BJ (cell line): ENCODE measurements at regions not wholly inside any gene's neighbourhood (a gene's known extent, or its start where the extent isn't known, plus 50 kb on each side); places are given as distances from the start of the nearest gene placed in this dataset.

ENCODE experiments used
- CTCF ChIA-PET: fragments of 350-600 bp; formaldehyde crosslinking; extraction: SDS; loops from one replicate; lab custom pipeline; 2021; ENCODE audit warnings: antibody characterized with exemption, inconsistent platforms; lab: Yijun Ruan, JAX
- POLR2A ChIA-PET: fragments of 300-600 bp; sonication (Branson Sonifier 250); formaldehyde crosslinking; extraction: SDS; loops from one replicate; lab custom pipeline; 2021; ENCODE audit warnings: antibody characterized with exemption; lab: Charles Lee
- DNase-seq: peaks from one replicate; pipeline ENCODE4 v3.0.0-alpha.2; 2011; ENCODE audit warnings: low read depth
- H3K27me3 ChIP-seq: 2 replicates; pipeline ENCODE4 v1.6.0; 2011; ENCODE audit warnings: low read length; ENCODE audit not compliant: control insufficient read depth, insufficient read depth
- H3K36me3 ChIP-seq: 2 replicates; pipeline ENCODE4 v1.5.1; 2011; ENCODE audit warnings: low read length; ENCODE audit not compliant: control insufficient read depth, insufficient read depth
- H3K4me3 ChIP-seq: 2 replicates; pipeline ENCODE4 v1.5.1; 2011; ENCODE audit warnings: low read depth, mild to moderate bottlenecking, control low read depth, low read length
- CTCF ChIP-seq: IDR thresholded peaks from 2 replicates; pipeline ENCODE4 v1.5.1; 2011; ENCODE audit warnings: low read depth, mild to moderate bottlenecking, control low read depth, inconsistent platforms, low read length, moderate library complexity; ENCODE audit not compliant: insufficient read depth

DNA sequence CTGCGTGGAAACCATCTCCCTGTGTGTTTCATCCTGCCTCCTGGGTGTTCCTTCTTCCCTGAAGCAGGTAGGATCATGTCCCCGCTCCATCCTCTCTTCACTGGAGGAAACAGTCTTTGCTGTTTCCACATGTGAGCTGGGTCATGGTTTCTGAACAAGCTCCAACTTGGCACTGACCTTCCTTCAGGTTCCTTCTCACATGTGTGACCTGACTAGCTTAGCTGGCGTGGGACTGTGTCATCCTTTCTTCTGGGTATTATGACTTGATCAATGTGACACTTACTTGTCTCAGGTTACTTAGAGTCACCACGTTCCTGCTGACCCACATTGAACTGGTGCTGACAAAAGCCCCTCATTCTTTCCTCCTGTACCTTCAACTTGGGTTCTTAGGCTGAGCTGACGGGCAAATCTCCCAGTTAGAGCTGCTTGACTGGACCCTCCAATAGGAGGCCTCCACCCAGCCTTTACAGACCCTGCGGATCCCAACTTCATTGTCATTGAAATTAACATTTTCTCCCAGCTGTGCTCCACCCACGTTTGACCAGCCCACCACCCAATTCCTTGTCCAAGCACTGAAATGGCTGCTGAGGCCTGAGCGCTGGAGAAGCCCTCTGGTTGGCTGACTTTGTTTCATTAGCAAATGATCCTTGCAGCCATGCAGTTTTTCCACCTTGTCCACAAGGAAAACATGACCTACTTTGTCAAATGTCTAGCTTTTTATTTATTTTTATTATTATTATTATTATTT lies 128.1 kb downstream of the DDX1 start:
- ChIA-PET POLR2A (no interaction called here), CTCF (no interaction called here)
- TF ChIP-seq CTCF = no peak
- no peak overlapping the region for H3K4me3 ChIP-seq
- no peak for DNase-seq
- no peaks in the 10 kb centered on the region for H3K36me3 ChIP-seq
- H3K27me3 ChIP-seq = no peaks in the 10 kb centered on the region

DNA sequence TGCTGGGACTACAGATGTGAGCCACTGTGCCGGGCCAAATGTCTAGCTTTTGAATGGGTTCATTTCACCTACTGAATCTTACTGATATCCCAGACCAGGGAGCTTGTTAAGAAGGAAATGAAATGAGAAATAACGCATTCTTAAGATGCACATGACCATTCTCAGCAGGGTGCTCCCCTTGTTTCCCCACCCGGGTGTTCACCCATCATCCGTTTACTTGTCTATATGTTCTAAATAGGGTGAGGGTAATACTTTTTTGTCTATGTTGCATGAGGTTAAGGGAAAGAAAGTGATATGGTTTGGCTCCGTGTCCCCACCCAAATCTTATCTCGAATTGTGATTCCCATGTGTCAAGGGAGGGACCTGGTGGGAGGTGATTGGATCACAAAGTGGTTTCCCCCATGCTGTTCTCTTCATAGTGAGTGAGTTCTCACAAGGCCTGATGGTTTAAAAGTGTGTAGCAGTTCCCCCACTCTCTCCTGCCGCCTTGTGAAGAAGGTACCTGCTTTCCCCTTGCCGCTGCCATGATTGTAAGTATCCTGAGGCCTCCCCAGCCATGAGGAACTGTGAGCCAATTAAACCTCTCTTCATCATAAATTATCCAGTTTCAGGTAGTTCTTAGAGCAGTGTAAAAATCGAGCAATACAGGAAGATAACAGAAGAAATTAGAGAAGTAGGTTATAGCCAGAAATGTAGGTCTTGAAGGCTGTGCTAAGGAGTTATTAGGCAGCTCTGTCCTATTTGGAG lies 129.1 kb downstream of the DDX1 start:
- POLR2A ChIA-PET = no interaction called here

GRCh38 chr2:15721411-15722067 lies 129.9 kb downstream of the DDX1 start:
- no peaks in the 10 kb centered on the region for H3K27me3 ChIP-seq
- no peaks in the 10 kb centered on the region for H3K36me3 ChIP-seq
- POLR2A ChIA-PET = no interaction called here
- CTCF ChIA-PET = no interaction called here
- DNase-seq = no peak
- H3K4me3 ChIP-seq = no peak overlapping the region
- TF ChIP-seq CTCF = no peak

More for the DNA sequence above, 129.1 kb downstream of the DDX1 start:
- Histone ChIP-seq H3K4me3 (no peak overlapping the region), H3K27me3 (no peaks in the 10 kb centered on the region), H3K36me3 (no peaks in the 10 kb centered on the region)
- CTCF ChIA-PET = no interaction called here
- DNase-seq = no peak
- no peak for TF ChIP-seq CTCF

- no peaks in the 10 kb centered on the region for H3K27me3 ChIP-seq
- no peak overlapping the region for H3K4me3 ChIP-seq
- POLR2A ChIA-PET = no interaction called here
- CTCF ChIA-PET = no interaction called here
- DNase-seq = no peak
- no peak for TF ChIP-seq CTCF
- H3K36me3 ChIP-seq = no peaks in the 10 kb centered on the region
Measured at GRCh38 chr2:15722980-15723379, 131.3 kb downstream of the DDX1 start.

GRCh38 chr2:15724235-15724634 lies 132.6 kb downstream of the DDX1 start:
- Histone ChIP-seq H3K27me3 (no peaks in the 10 kb centered on the region), H3K4me3 (no peak overlapping the region), H3K36me3 (no peaks in the 10 kb centered on the region)
- ChIA-PET CTCF (no interaction called here), POLR2A (no interaction called here)
- DNase-seq = no peak
- no peak for TF ChIP-seq CTCF
